ENCODE measurements at regions not wholly inside any gene's neighbourhood (a gene's known extent, or its start where the extent isn't known, plus 50 kb on each side); places are given as distances from the start of the nearest gene placed in this dataset.

GRCh38 chr2:7102826-7103225, 185.6 kb downstream of the RNF144A start:
- BruUV-seq (replicated peaks), result no TSS peak
- Histone ChIP-seq H3K4me3 (replicated peaks in 1 of 2; ENCODE audit: low read depth in 1 of 2, low read length in 2 of 2) (no peak overlapping the region), H3K4me1 (ENCODE audit: control insufficient read depth in 1 of 2, insufficient read depth in 2 of 2, low read length in 2 of 2) (peaks cover 0 to under 1% of the 10 kb centered on the region in 2 experiments; a peak in 1 of 4 replicates), H2AFZ (ENCODE audit: low read depth, low read length, poor library complexity, severe bottlenecking) (no peak overlapping the region), H3K27ac (ENCODE audit: low read depth, low read length) (no peak overlapping the region), H3K9me2 (ENCODE audit: insufficient read depth) (no peaks in the 10 kb centered on the region), H3K27me3 (ENCODE audit: insufficient read depth, low read length) (no peaks in the 10 kb centered on the region), H3K4me2 (ENCODE audit: low read length) (no peak overlapping the region), H3K79me2 (ENCODE audit: insufficient read depth, low read length) (no peaks in the 10 kb centered on the region), H4K20me1 (ENCODE audit: insufficient read depth) (no peaks in the 10 kb centered on the region), H3K36me3 (ENCODE audit: control insufficient read depth in 1 of 2, insufficient read depth in 2 of 2, low read length in 2 of 2) (no peaks in the 10 kb centered on the region), H3K9ac (ENCODE audit: low read length) (no peak overlapping the region), H3K9me3 (ENCODE audit: control insufficient read depth in 1 of 2, insufficient read depth in 1 of 2, low read depth in 1 of 2, low read length in 2 of 2) (no peaks in the 10 kb centered on the region)
- ChIA-PET POLR2A (no interaction called here), RAD21 (ENCODE audit: low non-redundant PET in 1 of 2, low total read pairs in 2 of 2, uncharacterized antibody in 2 of 2, unreplicated experiment in 2 of 2) (no interaction called here), CTCF (no interaction called here)
- ATAC-seq (no peak), DNase-seq (ENCODE audit: low read depth, low spot score) (no peak)
- TF ChIP-seq ZNF274 (IDR thresholded peaks at IDR 0.05; ENCODE audit: low read depth, low read length), result no peak
- no peak for TF ChIP-seq EZH2phosphoT487 (IDR thresholded peaks at IDR 0.05; ENCODE audit: borderline replicate concordance)
- TF ChIP-seq ELF1 (IDR thresholded peaks at IDR 0.05; ENCODE audit: borderline replicate concordance, low read depth), result no peak
- no peak for TF ChIP-seq POLR2A (IDR thresholded peaks at IDR 0.05; ENCODE audit: borderline replicate concordance, extremely low read depth, insufficient read depth, insufficient read length)
- no peak for TF ChIP-seq SP1 (IDR thresholded peaks at IDR 0.05; ENCODE audit: low read depth)
- no peak for TF ChIP-seq FOSL1 (IDR thresholded peaks at IDR 0.05; ENCODE audit: low read depth)
- TF ChIP-seq CBX3 (IDR thresholded peaks at IDR 0.05; ENCODE audit: low read depth), result no peak
- TF ChIP-seq ZFX (IDR thresholded peaks at IDR 0.05), result no peak
- no peak for TF ChIP-seq CEBPB (IDR thresholded peaks at IDR 0.05; ENCODE audit: low read depth)
- no peak for TF ChIP-seq TCF7L2 (IDR thresholded peaks at IDR 0.05; ENCODE audit: borderline replicate concordance, extremely low read depth, insufficient read depth, insufficient read length)
- intact Hi-C loops (cut with micrococcal nuclease), result no loop called here

GRCh38 chr2:7108792-7109532, 191.8 kb downstream of the RNF144A start:
- DNase-seq (ENCODE audit: low read depth, low spot score), result no peak
- Histone ChIP-seq H2AFZ (ENCODE audit: low read depth, low read length, poor library complexity, severe bottlenecking) (no peak overlapping the region), H3K27ac (ENCODE audit: low read depth, low read length) (no peak overlapping the region), H3K4me2 (ENCODE audit: low read length) (no peak overlapping the region), H3K4me3 (replicated peaks in 1 of 2; ENCODE audit: low read depth in 1 of 2, low read length in 2 of 2) (no peak overlapping the region), H3K36me3 (ENCODE audit: control insufficient read depth in 1 of 2, insufficient read depth in 2 of 2, low read length in 2 of 2) (no peaks in the 10 kb centered on the region), H3K27me3 (ENCODE audit: insufficient read depth, low read length) (no peaks in the 10 kb centered on the region), H3K4me1 (ENCODE audit: control insufficient read depth in 1 of 2, insufficient read depth in 2 of 2, low read length in 2 of 2) (no peaks in the 10 kb centered on the region), H3K79me2 (ENCODE audit: insufficient read depth, low read length) (no peaks in the 10 kb centered on the region), H3K9ac (ENCODE audit: low read length) (no peak overlapping the region), H3K9me3 (ENCODE audit: control insufficient read depth in 1 of 2, insufficient read depth in 1 of 2, low read depth in 1 of 2, low read length in 2 of 2) (no peaks in the 10 kb centered on the region), H3K9me2 (ENCODE audit: insufficient read depth) (no peaks in the 10 kb centered on the region), H4K20me1 (ENCODE audit: insufficient read depth) (no peaks in the 10 kb centered on the region)
- BruUV-seq (replicated peaks), result no TSS peak
- ATAC-seq, result no peak
- ChIA-PET POLR2A (no interaction called here), CTCF (interaction anchor here (2.2 kb wide), 1 partner anchor 11 kb away, joined by 5 read pairs; no protein-coding TSS in a partner anchor), RAD21 (ENCODE audit: low non-redundant PET in 1 of 2, low total read pairs in 2 of 2, uncharacterized antibody in 2 of 2, unreplicated experiment in 2 of 2) (no interaction called here)
- intact Hi-C loops (cut with micrococcal nuclease), result no loop called here
- TF ChIP-seq CEBPB (IDR thresholded peaks at IDR 0.05; ENCODE audit: low read depth), result no peak
- TF ChIP-seq ZNF274 (IDR thresholded peaks at IDR 0.05; ENCODE audit: low read depth, low read length), result no peak
- no peak for TF ChIP-seq TCF7L2 (IDR thresholded peaks at IDR 0.05; ENCODE audit: borderline replicate concordance, extremely low read depth, insufficient read depth, insufficient read length)
- no peak for TF ChIP-seq ZFX (IDR thresholded peaks at IDR 0.05)
